OCI-LY1 (cell line): ENCODE measurements at regions not wholly inside any gene's neighbourhood (a gene's known extent, or its start where the extent isn't known, plus 50 kb on each side); places are given as distances from the start of the nearest gene placed in this dataset.

Experiments
- H2AFZ ChIP-seq: fragments of 200-600 bp; sonication (generic), shearing (Covaris generic); 2 replicates; pipeline ENCODE4 v1.6.0; 2014; ENCODE audit warnings: antibody characterized with exemption, mild to moderate bottlenecking, low read length
- H3F3A ChIP-seq: fragments of 200-600 bp; sonication (generic), shearing (Covaris generic); 2 replicates; pipeline ENCODE4 v1.6.0; 2014; ENCODE audit warnings: mild to moderate bottlenecking, antibody characterized with exemption, low read length, moderate library complexity; ENCODE audit not compliant: insufficient read depth
- H3K27ac ChIP-seq: fragments of 200-600 bp; sonication (generic); 2 replicates; pipeline ENCODE4 v1.5.1; 2014; ENCODE audit warnings: low read length, mixed run types, mild to moderate bottlenecking, low read depth; ENCODE audit not compliant: poor library complexity, severe bottlenecking
- H3K27me3 ChIP-seq: fragments of 200-600 bp; sonication (generic); 2 replicates; pipeline ENCODE4 v1.6.0; 2014; ENCODE audit warnings: antibody characterized with exemption, mild to moderate bottlenecking, low read length, moderate library complexity; ENCODE audit not compliant: insufficient read depth
- H3K36me3 ChIP-seq: fragments of 200-600 bp; sonication (generic); 2 replicates; pipeline ENCODE4 v1.6.1; 2014; ENCODE audit warnings: mild to moderate bottlenecking, antibody characterized with exemption, low read length, moderate library complexity, mixed read lengths; ENCODE audit not compliant: insufficient read depth
- H3K4me1 ChIP-seq: fragments of 200-600 bp; sonication (generic); 2 replicates; pipeline ENCODE4 v1.5.1; 2014; ENCODE audit warnings: mild to moderate bottlenecking, low read length, moderate library complexity; ENCODE audit not compliant: insufficient read depth, severe bottlenecking
- H3K4me2 ChIP-seq: fragments of 200-600 bp; sonication (generic), shearing (Covaris generic); 2 replicates; pipeline ENCODE4 v1.6.1; 2014; ENCODE audit warnings: low read length
- H3K4me3 ChIP-seq: fragments of 200-600 bp; sonication (generic); 2 replicates; pipeline ENCODE4 v1.5.1; 2014; ENCODE audit warnings: low read length, low read depth, mild to moderate bottlenecking, mixed read lengths; ENCODE audit not compliant: poor library complexity, severe bottlenecking
- H3K79me2 ChIP-seq: fragments of 200-600 bp; shearing (Covaris generic); 2 replicates; pipeline ENCODE4 v1.6.1; 2016; ENCODE audit warnings: mixed run types, low read length, mixed read lengths; ENCODE audit not compliant: insufficient read depth
- H3K9ac ChIP-seq: fragments of 200-600 bp; sonication (generic), shearing (Covaris generic); 2 replicates; pipeline ENCODE4 v1.6.1; 2014; ENCODE audit warnings: mild to moderate bottlenecking, low read length, mixed read lengths
- H3K9me2 ChIP-seq: fragments of 200-600 bp; sonication (generic), shearing (Covaris generic); 2 replicates; pipeline ENCODE4 v1.6.1; 2014; ENCODE audit warnings: low read depth, mild to moderate bottlenecking, low read length, mixed read lengths
- H3K9me3 ChIP-seq: fragments of 200-600 bp; shearing (Covaris generic); 2 replicates; pipeline ENCODE4 v1.6.1; 2014; ENCODE audit warnings: low read length, mixed read lengths
- H4K20me1 ChIP-seq: fragments of 200-600 bp; sonication (generic), shearing (Covaris generic); 2 replicates; pipeline ENCODE4 v1.6.0; 2016; ENCODE audit warnings: mild to moderate bottlenecking, low read length; ENCODE audit not compliant: insufficient read depth
- CTCF ChIP-seq: fragments of 200-600 bp; sonication (generic), shearing (Covaris generic); IDR thresholded peaks from 2 replicates; pipeline ENCODE4 v1.5.1; 2017; ENCODE audit warnings: mild to moderate bottlenecking, antibody characterized with exemption, low read length, moderate library complexity, mixed read lengths
- EZH2 ChIP-seq: fragments of 200-600 bp; sonication (generic), shearing (Covaris generic); IDR thresholded peaks from 2 replicates; pipeline ENCODE4 v1.8.0; 2017; ENCODE audit warnings: borderline replicate concordance, mixed run types, mild to moderate bottlenecking, antibody characterized with exemption, low read length, moderate library complexity, mixed read lengths

DNA sequence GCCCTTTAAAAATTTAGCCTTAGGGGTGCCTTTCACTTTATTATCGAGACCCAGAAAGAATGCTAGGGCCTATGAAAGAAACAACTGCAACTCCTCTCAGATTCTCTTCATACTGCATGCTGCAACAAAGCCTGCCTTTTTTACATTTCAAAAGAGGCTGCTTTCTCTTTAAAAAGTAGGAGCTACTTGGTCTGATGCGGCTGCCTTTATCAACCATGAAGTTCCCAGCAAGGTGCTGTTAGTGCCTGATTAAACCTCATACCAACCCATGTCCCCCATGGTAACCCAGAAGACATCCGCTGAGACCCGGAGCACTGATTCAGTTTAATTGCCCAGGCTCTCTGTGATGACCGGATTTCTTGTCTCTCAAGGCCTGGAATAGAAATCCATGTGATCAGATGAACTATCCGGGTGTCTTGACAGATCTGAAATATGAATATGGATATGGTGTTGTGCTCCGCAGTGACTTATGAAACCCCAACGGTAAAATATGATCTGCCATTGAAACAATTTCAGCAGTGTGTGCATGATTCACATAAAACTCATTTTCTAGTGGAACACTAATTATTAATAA is 368.3 kb downstream of the ZNF521 start:
- H3K27ac ChIP-seq: no peak overlapping the region
- H3K9me2 ChIP-seq: no peaks in the 10 kb centered on the region
- TF ChIP-seq EZH2: no peak
- TF ChIP-seq CTCF: no peak

DNA sequence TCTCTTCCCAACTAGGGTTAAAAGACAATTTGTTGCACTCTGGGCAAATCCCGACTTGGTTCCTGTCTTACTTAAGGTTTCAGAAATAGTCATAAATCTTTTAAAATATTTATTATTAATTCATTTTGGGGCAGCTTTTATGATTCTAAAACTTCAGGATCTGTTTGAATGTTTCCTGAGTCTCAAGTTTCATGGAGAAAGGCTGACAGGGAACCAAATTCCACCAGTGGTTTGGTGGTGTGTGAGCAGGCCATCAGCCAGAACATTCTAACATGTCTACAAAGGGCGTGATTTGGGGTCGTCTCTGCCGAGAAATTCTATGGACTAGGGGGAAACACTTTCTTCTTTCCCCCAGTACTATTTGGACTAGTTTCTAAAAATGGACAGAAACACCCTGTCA is 366.4 kb downstream of the ZNF521 start:
- no peak overlapping the region for H3K9ac ChIP-seq
- TF ChIP-seq EZH2: no peak
- no peak for TF ChIP-seq CTCF
- H3K4me2 ChIP-seq: no peak overlapping the region
- H3F3A ChIP-seq: no peaks in the 10 kb centered on the region
- H3K27me3 ChIP-seq: no peaks in the 10 kb centered on the region
- no peak overlapping the region for H3K27ac ChIP-seq
- no peaks in the 10 kb centered on the region for H3K9me3 ChIP-seq
- H3K36me3 ChIP-seq: no peaks in the 10 kb centered on the region
- H2AFZ ChIP-seq: no peak overlapping the region
- no peaks in the 10 kb centered on the region for H3K79me2 ChIP-seq
- no peak overlapping the region for H3K4me3 ChIP-seq
- H3K4me1 ChIP-seq: no peaks in the 10 kb centered on the region
- no peaks in the 10 kb centered on the region for H4K20me1 ChIP-seq
- H3K9me2 ChIP-seq: no peaks in the 10 kb centered on the region

More for the DNA sequence above, 368.3 kb downstream of the ZNF521 start:
- Histone ChIP-seq H3K4me3 (no peak overlapping the region), H3K9me3 (no peaks in the 10 kb centered on the region), H3K36me3 (no peaks in the 10 kb centered on the region), H3K9ac (no peak overlapping the region), H3F3A (no peaks in the 10 kb centered on the region), H3K4me1 (no peaks in the 10 kb centered on the region), H3K79me2 (no peaks in the 10 kb centered on the region), H4K20me1 (no peaks in the 10 kb centered on the region), H3K27me3 (no peaks in the 10 kb centered on the region), H3K4me2 (no peak overlapping the region), H2AFZ (no peak overlapping the region)

- Histone ChIP-seq H3K4me1 (no peaks in the 10 kb centered on the region), H3K4me2 (no peak overlapping the region), H3F3A (no peaks in the 10 kb centered on the region), H3K9me3 (no peaks in the 10 kb centered on the region), H3K9ac (no peak overlapping the region), H3K27ac (no peak overlapping the region), H4K20me1 (no peaks in the 10 kb centered on the region), H2AFZ (no peak overlapping the region), H3K79me2 (no peaks in the 10 kb centered on the region), H3K4me3 (no peak overlapping the region), H3K9me2 (no peaks in the 10 kb centered on the region), H3K27me3 (no peaks in the 10 kb centered on the region), H3K36me3 (no peaks in the 10 kb centered on the region)
- TF ChIP-seq EZH2 (no peak), CTCF (no peak)
Observed at GRCh38 chr18:24986666-24987302, 365.2 kb downstream of the ZNF521 start.
